HL-60 (cell line): ENCODE measurements at regions not wholly inside any gene's neighbourhood (a gene's known extent, or its start where the extent isn't known, plus 50 kb on each side); places are given as distances from the start of the nearest gene placed in this dataset.

ENCODE experiments used
- DNase-seq, 2 experiments: peaks; one replicate each; pipeline ENCODE4 v3.0.0-alpha.2; 2010 to 2020; ENCODE audit warnings: low read depth in 1 of 2, low spot score in 1 of 2
- H3K27ac ChIP-seq: fragments of 250-450 bp; sonication (Bioruptor Pico); replicated peaks from 2 replicates; pipeline ENCODE4 v1.5.1; 2020; ENCODE audit warnings: mild to moderate bottlenecking, moderate library complexity
- H3K27me3 ChIP-seq: fragments of 250-450 bp; sonication (Bioruptor Pico); 2 replicates; pipeline ENCODE4 v1.5.1; 2021; ENCODE audit warnings: mild to moderate bottlenecking, moderate library complexity; ENCODE audit not compliant: insufficient read depth, poor library complexity, severe bottlenecking
- H3K4me3 ChIP-seq: replicated peaks from 2 replicates; pipeline ENCODE4 v1.5.1; 2011; ENCODE audit warnings: mild to moderate bottlenecking, control low read depth, low read length; ENCODE audit not compliant: insufficient read depth
- GABPA ChIP-seq: IDR thresholded peaks from 2 replicates; pipeline ENCODE4 v1.6.1; 2012; ENCODE audit warnings: low read depth
- POLR2AphosphoS5 ChIP-seq: IDR thresholded peaks from 2 replicates; pipeline ENCODE4 v1.6.1; 2012; ENCODE audit warnings: low read depth
- SPI1 ChIP-seq: IDR thresholded peaks from 2 replicates; pipeline ENCODE4 v1.6.1; 2012; ENCODE audit warnings: low read depth, mild to moderate bottlenecking, borderline replicate concordance
- TF ChIP-seq, protein P1 (sequence below): IDR thresholded peaks from one replicate; pipeline ENCODE4 v1.5.1; 2011; ENCODE audit warnings: low read length, control low read depth, inconsistent platforms; ENCODE audit not compliant: insufficient read depth
- TF ChIP-seq, protein P2 (sequence below): IDR thresholded peaks from 2 replicates; pipeline ENCODE4 v1.6.1; 2012; ENCODE audit warnings: low read depth; ENCODE audit not compliant: insufficient replicate concordance

- DNase-seq, result no peak
- Histone ChIP-seq H3K4me3 (no peak overlapping the region), H3K27me3 (peaks cover 2% of the 10 kb centered on the region), H3K27ac (no peak overlapping the region)
- no peak for TF ChIP-seq GABPA
- no peak for TF ChIP-seq SPI1
- TF ChIP-seq, protein P1, sequence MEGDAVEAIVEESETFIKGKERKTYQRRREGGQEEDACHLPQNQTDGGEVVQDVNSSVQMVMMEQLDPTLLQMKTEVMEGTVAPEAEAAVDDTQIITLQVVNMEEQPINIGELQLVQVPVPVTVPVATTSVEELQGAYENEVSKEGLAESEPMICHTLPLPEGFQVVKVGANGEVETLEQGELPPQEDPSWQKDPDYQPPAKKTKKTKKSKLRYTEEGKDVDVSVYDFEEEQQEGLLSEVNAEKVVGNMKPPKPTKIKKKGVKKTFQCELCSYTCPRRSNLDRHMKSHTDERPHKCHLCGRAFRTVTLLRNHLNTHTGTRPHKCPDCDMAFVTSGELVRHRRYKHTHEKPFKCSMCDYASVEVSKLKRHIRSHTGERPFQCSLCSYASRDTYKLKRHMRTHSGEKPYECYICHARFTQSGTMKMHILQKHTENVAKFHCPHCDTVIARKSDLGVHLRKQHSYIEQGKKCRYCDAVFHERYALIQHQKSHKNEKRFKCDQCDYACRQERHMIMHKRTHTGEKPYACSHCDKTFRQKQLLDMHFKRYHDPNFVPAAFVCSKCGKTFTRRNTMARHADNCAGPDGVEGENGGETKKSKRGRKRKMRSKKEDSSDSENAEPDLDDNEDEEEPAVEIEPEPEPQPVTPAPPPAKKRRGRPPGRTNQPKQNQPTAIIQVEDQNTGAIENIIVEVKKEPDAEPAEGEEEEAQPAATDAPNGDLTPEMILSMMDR, result no peak
- TF ChIP-seq, protein P2, sequence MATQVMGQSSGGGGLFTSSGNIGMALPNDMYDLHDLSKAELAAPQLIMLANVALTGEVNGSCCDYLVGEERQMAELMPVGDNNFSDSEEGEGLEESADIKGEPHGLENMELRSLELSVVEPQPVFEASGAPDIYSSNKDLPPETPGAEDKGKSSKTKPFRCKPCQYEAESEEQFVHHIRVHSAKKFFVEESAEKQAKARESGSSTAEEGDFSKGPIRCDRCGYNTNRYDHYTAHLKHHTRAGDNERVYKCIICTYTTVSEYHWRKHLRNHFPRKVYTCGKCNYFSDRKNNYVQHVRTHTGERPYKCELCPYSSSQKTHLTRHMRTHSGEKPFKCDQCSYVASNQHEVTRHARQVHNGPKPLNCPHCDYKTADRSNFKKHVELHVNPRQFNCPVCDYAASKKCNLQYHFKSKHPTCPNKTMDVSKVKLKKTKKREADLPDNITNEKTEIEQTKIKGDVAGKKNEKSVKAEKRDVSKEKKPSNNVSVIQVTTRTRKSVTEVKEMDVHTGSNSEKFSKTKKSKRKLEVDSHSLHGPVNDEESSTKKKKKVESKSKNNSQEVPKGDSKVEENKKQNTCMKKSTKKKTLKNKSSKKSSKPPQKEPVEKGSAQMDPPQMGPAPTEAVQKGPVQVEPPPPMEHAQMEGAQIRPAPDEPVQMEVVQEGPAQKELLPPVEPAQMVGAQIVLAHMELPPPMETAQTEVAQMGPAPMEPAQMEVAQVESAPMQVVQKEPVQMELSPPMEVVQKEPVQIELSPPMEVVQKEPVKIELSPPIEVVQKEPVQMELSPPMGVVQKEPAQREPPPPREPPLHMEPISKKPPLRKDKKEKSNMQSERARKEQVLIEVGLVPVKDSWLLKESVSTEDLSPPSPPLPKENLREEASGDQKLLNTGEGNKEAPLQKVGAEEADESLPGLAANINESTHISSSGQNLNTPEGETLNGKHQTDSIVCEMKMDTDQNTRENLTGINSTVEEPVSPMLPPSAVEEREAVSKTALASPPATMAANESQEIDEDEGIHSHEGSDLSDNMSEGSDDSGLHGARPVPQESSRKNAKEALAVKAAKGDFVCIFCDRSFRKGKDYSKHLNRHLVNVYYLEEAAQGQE, result no peak
- TF ChIP-seq POLR2AphosphoS5, result no peak
Observed at GRCh38 chr12:66733321-66733720, 54.4 kb upstream of the GRIP1 start.

DNA sequence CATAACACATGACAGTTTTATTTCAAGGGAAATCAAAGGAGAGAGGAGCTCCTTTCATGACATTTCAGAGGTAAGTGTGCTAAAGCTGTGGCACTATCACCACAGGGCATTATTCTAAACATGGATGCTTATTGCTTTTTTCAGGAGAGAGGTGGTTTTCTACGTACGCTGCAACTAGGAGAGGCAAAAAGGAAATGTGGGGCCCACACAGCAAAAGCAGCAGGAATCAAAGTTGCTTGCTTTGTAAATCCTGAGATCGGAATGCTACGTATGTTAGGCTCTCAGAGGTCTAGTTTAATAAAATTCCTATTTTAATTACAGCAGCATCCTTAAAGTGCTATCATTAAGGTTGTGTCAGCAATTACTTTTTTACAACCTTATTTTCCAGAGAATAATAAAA, 55.0 kb upstream of the GRIP1 start:
- Histone ChIP-seq H3K27ac (no peak overlapping the region), H3K4me3 (no peak overlapping the region), H3K27me3 (peaks cover 2% of the 10 kb centered on the region)

DNA sequence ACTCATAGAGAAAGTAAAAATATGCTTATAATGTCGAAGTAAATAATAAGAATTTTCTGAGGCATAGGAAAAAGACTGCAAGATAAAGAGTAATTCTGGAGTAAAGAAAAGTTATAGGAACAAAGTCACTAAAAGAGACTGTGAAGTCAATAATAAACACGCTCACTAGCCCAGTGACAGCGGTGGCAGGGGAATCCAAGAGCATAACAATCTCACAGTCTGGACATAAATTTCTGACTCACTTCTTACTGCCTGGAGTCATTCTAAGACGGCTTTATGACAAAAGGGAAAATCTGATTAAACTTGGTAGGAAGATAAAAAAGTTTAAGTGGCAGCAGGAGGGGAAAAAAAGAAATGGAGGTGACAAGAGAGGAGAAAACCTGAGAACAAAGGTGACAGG, 56.4 kb upstream of the GRIP1 start:
- TF ChIP-seq POLR2AphosphoS5 (no peak), SPI1 (no peak), GABPA (no peak)
- TF ChIP-seq, protein P2, result no peak
- Histone ChIP-seq H3K4me3 (no peak overlapping the region), H3K27ac (no peak overlapping the region), H3K27me3 (peaks cover 2% of the 10 kb centered on the region)
- DNase-seq, result no peak

More for the DNA sequence above, 55.0 kb upstream of the GRIP1 start:
- TF ChIP-seq, protein P2, result no peak
- TF ChIP-seq GABPA (no peak), SPI1 (no peak), POLR2AphosphoS5 (no peak)
- TF ChIP-seq, protein P1, result no peak
- DNase-seq, result no peak
